Hepatocyte (in vitro differentiated cells): ENCODE measurements at regions not wholly inside any gene's neighbourhood (a gene's known extent, or its start where the extent isn't known, plus 50 kb on each side); places are given as distances from the start of the nearest gene placed in this dataset.

ENCODE experiments used
- DNase-seq: peaks from one replicate; pipeline ENCODE4 v3.0.0-alpha.2; 2016; ENCODE audit warnings: low spot score
- H2AFZ ChIP-seq: fragments of 200-600 bp; sonication (generic); 2 replicates; pipeline ENCODE4 v1.6.0; 2016; ENCODE audit warnings: antibody characterized with exemption, mild to moderate bottlenecking
- H3K27ac ChIP-seq: fragments of 200-600 bp; sonication (generic); 2 replicates; pipeline ENCODE4 v1.5.1; 2016; ENCODE audit warnings: mild to moderate bottlenecking
- H3K27me3 ChIP-seq: fragments of 200-600 bp; sonication (generic); 2 replicates; pipeline ENCODE4 v1.6.1; 2016
- H3K36me3 ChIP-seq: fragments of 200-600 bp; sonication (generic); replicated peaks from 2 replicates; pipeline ENCODE4 v1.5.1; 2016; ENCODE audit warnings: low read depth; ENCODE audit not compliant: insufficient read depth
- H3K4me1 ChIP-seq: fragments of 200-600 bp; sonication (generic); 2 replicates; pipeline ENCODE4 v1.5.1; 2016; ENCODE audit warnings: mild to moderate bottlenecking, moderate library complexity; ENCODE audit not compliant: insufficient read depth
- H3K4me2 ChIP-seq: fragments of 200-600 bp; sonication (generic); 2 replicates; pipeline ENCODE4 v1.6.0; 2016
- H3K4me3 ChIP-seq: fragments of 200-600 bp; sonication (generic); 2 replicates; pipeline ENCODE4 v1.5.1; 2016; ENCODE audit warnings: mild to moderate bottlenecking
- H3K79me2 ChIP-seq: fragments of 200-600 bp; sonication (generic); 2 replicates; pipeline ENCODE4 v1.6.0; 2017; ENCODE audit warnings: mild to moderate bottlenecking
- H3K9me2 ChIP-seq: fragments of 200-600 bp; sonication (generic); replicated peaks from 2 replicates; pipeline ENCODE4 v1.6.0; 2017; ENCODE audit warnings: mild to moderate bottlenecking; ENCODE audit not compliant: insufficient read depth
- H3K9me3 ChIP-seq: fragments of 200-600 bp; sonication (generic); 2 replicates; pipeline ENCODE4 v1.5.1; 2016; ENCODE audit warnings: low read depth, mild to moderate bottlenecking
- H4K20me1 ChIP-seq: fragments of 200-600 bp; sonication (generic); 2 replicates; pipeline ENCODE4 v1.6.0; 2016; ENCODE audit warnings: mild to moderate bottlenecking; ENCODE audit not compliant: insufficient read depth, poor library complexity, severe bottlenecking
- EZH2 ChIP-seq: fragments of 200-600 bp; sonication (generic); IDR thresholded peaks from 2 replicates; pipeline ENCODE4 v1.6.1; 2016; ENCODE audit warnings: antibody characterized with exemption, mild to moderate bottlenecking, borderline replicate concordance
- EZH2phosphoT487 ChIP-seq: fragments of 200-600 bp; sonication (generic); IDR thresholded peaks from one replicate; pipeline ENCODE4 v1.6.1; 2018; ENCODE audit warnings: antibody characterized with exemption, mild to moderate bottlenecking, low read depth, moderate library complexity; ENCODE audit not compliant: unreplicated experiment, severe bottlenecking
- WGBS: methylation state at CpG from one replicate; pipeline ENCODE4 v1.1.6; 2016; ENCODE audit warnings: low lambda C conversion rate; ENCODE audit errors: missing lambda C conversion rate; 5-methylcytosine and 5-hydroxymethylcytosine counted together
- TF ChIP-seq, protein P1 (sequence below): fragments of 200-600 bp; sonication (generic); IDR thresholded peaks from 2 replicates; pipeline ENCODE4 v1.5.1; 2016; ENCODE audit warnings: antibody characterized with exemption, mild to moderate bottlenecking; ENCODE audit not compliant: poor library complexity

GRCh38 chr3:24780991-24781390, 286.3 kb upstream of the THRB start:
- Histone ChIP-seq H3K4me1 (no peaks in the 10 kb centered on the region), H3K4me2 (no peak overlapping the region), H3K27me3 (no peaks in the 10 kb centered on the region), H3K9me2 (no peaks in the 10 kb centered on the region), H3K27ac (no peak overlapping the region), H4K20me1 (no peaks in the 10 kb centered on the region), H3K36me3 (no peaks in the 10 kb centered on the region), H3K9me3 (peaks cover 4% of the 10 kb centered on the region), H3K79me2 (no peaks in the 10 kb centered on the region), H2AFZ (no peak overlapping the region), H3K4me3 (no peak overlapping the region)
- no peak for TF ChIP-seq EZH2phosphoT487
- TF ChIP-seq, protein P1, sequence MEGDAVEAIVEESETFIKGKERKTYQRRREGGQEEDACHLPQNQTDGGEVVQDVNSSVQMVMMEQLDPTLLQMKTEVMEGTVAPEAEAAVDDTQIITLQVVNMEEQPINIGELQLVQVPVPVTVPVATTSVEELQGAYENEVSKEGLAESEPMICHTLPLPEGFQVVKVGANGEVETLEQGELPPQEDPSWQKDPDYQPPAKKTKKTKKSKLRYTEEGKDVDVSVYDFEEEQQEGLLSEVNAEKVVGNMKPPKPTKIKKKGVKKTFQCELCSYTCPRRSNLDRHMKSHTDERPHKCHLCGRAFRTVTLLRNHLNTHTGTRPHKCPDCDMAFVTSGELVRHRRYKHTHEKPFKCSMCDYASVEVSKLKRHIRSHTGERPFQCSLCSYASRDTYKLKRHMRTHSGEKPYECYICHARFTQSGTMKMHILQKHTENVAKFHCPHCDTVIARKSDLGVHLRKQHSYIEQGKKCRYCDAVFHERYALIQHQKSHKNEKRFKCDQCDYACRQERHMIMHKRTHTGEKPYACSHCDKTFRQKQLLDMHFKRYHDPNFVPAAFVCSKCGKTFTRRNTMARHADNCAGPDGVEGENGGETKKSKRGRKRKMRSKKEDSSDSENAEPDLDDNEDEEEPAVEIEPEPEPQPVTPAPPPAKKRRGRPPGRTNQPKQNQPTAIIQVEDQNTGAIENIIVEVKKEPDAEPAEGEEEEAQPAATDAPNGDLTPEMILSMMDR: no peak
- TF ChIP-seq EZH2: no peak
- 81% methylated on average over 2 of the region's 2 CpGs for WGBS
- no peak for DNase-seq

GRCh38 chr3:24781454-24781853, 286.8 kb upstream of the THRB start:
- Histone ChIP-seq H3K27me3 (no peaks in the 10 kb centered on the region), H3K79me2 (no peaks in the 10 kb centered on the region), H3K9me2 (no peaks in the 10 kb centered on the region), H2AFZ (no peak overlapping the region), H3K4me1 (no peaks in the 10 kb centered on the region), H3K9me3 (peaks cover 4% of the 10 kb centered on the region), H3K27ac (no peak overlapping the region), H3K4me2 (no peak overlapping the region), H4K20me1 (no peaks in the 10 kb centered on the region), H3K36me3 (no peaks in the 10 kb centered on the region), H3K4me3 (no peak overlapping the region)
- 94% methylated on average over 3 of the region's 3 CpGs for WGBS
- TF ChIP-seq, protein P1: no peak
- no peak for TF ChIP-seq EZH2
- no peak for TF ChIP-seq EZH2phosphoT487
- DNase-seq: no peak

DNA sequence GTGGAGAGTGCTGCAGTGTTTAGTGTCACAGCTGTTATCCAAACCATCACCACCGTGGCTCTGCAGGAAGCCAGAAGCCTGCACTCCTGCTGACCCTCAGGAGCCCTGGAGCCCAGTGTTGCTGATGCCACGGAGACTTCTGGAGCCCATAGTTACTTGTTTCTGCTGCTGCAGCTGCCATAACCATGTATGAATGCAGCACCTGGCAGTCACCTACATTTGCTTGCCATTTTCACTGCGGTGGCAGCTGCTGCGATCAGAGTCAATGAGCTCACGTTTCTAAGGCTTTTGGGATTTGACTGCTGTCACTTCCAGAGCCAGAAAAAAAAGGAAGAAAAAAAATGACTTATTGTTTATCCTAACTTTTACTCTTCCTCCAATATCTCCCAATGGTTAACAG, 299.2 kb upstream of the THRB start:
- DNase-seq: no peak
- peaks cover 4% of the 10 kb centered on the region for H3K4me1 ChIP-seq
- TF ChIP-seq, protein P1: no peak
- no peak for TF ChIP-seq EZH2phosphoT487
- no peak for TF ChIP-seq EZH2
- H3K36me3 ChIP-seq: no peaks in the 10 kb centered on the region
- no peaks in the 10 kb centered on the region for H3K9me3 ChIP-seq
- H3K9me2 ChIP-seq: no peaks in the 10 kb centered on the region
- no peak overlapping the region for H2AFZ ChIP-seq
- H4K20me1 ChIP-seq: no peaks in the 10 kb centered on the region
- no peaks in the 10 kb centered on the region for H3K27me3 ChIP-seq
- H3K79me2 ChIP-seq: no peaks in the 10 kb centered on the region
- 74% methylated on average over 5 of the region's 5 CpGs for WGBS
- no peak overlapping the region for H3K27ac ChIP-seq
- no peak overlapping the region for H3K4me2 ChIP-seq
- no peak overlapping the region for H3K4me3 ChIP-seq

DNA sequence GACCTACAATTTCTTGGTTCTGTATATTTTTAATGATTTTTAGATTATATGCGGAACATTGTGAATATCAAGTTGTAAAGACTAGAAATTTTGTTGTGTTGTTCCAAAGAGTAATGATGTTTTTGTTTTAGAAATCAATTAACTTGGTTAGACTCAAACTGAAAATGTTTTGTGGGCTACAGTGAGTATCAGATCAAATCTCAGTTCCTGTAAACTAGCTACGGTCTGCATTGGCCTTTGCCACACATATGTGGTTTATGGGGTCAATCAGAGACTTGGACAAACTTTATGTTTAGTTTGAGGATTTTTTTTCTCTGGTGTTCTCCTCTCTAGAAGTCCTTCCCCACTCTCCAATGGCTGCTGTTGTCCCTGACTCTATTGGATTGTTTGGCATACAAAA, 308.0 kb upstream of the THRB start:
- no peaks in the 10 kb centered on the region for H3K4me1 ChIP-seq
- TF ChIP-seq, protein P1: no peak
- TF ChIP-seq EZH2phosphoT487 (no peak), EZH2 (no peak)
- H3K4me3 ChIP-seq: no peak overlapping the region
- no peak overlapping the region for H2AFZ ChIP-seq
- DNase-seq: no peak
- H3K79me2 ChIP-seq: no peaks in the 10 kb centered on the region
- H3K9me2 ChIP-seq: no peaks in the 10 kb centered on the region
- no peaks in the 10 kb centered on the region for H3K36me3 ChIP-seq
- H3K4me2 ChIP-seq: no peak overlapping the region
- 82% methylated on average over 2 of the region's 2 CpGs for WGBS
- H4K20me1 ChIP-seq: no peaks in the 10 kb centered on the region
- H3K27me3 ChIP-seq: no peaks in the 10 kb centered on the region
- H3K27ac ChIP-seq: no peak overlapping the region
- H3K9me3 ChIP-seq: no peaks in the 10 kb centered on the region
